GM21447 (cell line): ENCODE measurements at regions not wholly inside any gene's neighbourhood (a gene's known extent, or its start where the extent isn't known, plus 50 kb on each side); places are given as distances from the start of the nearest gene placed in this dataset.
"Not testable (repeated sequence)": the region's sequence is repeated elsewhere in the genome, so short reads cannot be mapped to it uniquely, and the experiment has no call there.

ENCODE experiments used
- ATAC-seq: cut with Tn5 transposase; IDR thresholded peaks from one replicate; pipeline ENCODE4 v1.9.1; 2021; ENCODE audit not compliant: unreplicated experiment

DNA sequence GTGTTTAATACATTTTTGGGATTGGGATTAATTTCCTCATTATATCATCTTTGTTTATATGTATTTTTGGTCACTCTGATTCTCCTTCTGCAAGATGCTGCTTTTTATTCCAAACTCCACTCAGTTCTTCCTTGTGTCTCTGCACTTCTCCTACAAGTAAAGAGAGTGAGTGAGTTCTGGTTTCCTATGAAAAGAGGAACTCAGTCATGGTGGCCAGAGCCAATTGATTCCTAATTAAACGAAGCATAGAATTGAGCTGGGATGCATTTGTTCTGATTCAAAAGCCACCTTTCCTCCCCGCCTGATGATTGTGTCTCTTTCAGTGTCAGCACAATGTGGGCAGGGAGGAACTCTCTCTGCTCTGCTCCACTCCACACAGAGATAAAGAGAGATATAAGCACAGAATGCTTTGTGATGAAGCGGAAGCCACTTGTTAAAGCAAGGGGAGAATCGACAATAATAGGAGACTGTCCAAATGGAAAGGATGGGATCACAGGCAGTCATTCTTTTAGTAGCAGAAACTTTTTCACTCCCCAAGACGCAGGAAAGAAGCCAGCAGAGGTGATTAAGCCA is 121.3 kb upstream of the GOT2 start:
- ATAC-seq = no peak

DNA sequence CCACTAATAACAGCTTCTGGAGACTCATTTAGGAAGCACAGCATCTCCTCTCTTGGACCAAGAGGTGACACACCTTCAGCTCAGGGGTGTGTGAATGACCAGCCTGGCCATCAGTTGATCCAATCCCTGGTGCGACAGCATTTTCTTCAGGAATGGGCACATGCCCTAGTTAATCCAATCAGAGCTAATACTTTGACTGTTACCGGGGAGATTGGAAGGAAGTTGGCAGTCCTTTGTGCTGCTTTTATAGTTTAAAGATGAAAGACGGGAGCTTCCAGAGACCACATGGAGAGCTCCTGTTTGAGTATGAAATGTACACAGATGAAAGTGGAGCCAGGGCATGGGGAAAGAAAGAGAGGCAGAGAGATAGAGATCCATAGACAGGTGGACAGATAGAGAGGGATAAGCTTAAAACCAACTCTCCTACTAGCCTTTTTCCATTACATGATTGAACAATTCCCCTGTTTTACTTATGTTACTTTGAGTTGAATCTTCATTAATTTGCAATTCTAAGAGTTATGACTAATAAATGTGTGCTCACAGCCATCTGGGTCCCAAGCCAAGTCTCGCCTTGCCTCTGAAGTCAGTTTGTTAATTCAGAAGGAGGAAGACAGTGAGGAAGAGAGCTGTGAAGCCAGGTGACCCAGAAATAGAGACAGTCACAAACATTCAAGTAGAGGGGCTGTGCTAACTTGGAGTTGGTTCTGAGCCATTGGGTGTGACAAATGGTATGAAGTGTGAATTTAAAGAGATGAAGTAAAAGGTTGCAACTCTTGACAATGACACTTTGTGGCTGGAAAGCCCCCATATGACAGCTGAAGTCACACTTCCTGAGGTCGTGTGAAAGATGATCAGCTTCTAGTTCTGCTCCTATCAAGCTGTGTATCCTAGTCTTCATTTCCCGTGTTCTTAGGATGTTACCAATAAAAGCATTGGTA is 120.0 kb upstream of the GOT2 start:
- peak; percentile 76 for ATAC-seq

DNA sequence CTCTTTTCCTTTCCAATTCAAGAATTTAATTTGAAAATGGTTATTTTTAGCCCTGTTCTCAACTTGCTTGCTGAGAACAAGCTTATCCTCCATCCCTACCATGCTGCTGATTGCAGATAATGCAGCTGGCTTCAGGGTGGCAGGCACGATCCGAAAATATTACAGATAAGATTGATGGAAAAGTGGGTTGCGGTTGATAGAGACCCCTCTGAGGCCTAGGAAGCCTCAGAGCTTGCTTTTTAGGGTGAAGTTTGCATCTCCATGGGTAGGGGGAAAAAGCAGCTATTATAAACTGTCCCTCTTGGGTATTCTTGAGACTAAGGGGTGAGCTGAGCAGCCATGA is 116.5 kb upstream of the GOT2 start:
- ATAC-seq = no peak

DNA sequence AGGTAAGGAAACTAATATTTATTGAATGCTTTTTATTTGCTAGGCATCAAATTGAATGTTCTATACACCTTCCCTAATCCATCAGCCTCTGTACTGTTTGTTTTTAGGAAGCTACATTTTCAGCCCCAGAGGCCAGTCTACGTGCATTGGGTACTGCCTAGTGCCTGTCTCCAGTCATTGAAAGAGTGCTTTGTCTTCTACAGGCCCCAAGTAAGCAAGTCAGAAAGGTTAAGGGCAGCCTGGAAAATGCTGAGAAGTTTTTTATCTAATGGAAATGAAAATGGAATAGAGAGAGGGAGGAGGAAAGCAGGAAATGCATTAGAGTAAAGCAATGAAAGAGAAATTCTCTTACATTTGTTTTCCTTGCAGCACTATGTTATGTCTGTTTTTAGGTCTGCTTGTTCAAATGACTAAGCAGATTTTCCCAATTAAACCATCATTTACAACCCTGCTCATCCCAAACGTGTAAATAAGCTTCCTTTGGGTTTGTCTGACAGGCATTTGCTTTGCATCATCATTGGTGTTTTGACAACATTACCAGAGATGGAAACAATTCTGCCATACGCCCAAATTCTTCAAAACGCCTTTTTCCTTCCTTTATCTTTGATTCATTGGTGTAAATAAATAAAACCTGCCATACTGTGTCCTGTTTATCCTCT is 116.0 kb upstream of the GOT2 start:
- no peak for ATAC-seq

DNA sequence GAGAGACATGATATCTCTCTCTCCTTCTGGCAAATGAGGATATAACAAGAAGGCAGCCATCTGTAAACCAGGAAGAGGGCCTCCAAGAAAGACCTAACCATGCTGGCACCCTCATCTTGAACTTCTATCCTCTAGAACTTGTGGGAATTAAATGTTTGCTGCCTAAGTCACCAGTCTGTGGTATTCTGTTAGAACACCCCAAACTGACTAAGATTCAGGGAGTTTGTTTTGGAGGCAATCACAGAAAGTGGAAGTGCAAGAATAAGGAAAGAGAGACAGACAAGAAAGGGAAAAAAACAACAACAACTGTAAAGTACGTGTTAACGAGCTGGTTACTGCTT is 114.5 kb upstream of the GOT2 start:
- no peak for ATAC-seq

- no peak for ATAC-seq
Measured at GRCh38 chr16:58847902-58848661, 114.0 kb upstream of the GOT2 start.

- not testable (repeated sequence) for ATAC-seq
Measured at GRCh38 chr16:58846226-58846625, 112.1 kb upstream of the GOT2 start.

DNA sequence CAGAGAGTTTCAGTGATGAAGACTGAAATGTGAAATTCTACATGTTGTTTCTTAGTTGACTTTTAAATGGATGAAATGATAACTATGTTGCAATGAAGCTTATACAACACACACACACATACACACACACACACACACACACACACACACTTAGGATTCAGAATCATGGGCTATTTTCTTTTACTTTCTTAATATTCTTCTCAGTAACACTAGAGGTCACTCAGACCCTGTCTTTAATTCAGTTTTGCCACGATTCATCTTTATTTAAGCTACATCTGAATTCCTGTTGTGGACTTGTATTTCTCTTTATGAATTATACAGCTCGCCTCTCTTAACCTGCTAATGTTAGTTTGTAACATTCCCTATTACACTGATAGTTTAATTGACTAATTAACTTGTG is 109.6 kb upstream of the GOT2 start:
- ATAC-seq = no peak

GRCh38 chr16:58842746-58843145 is 108.6 kb upstream of the GOT2 start:
- ATAC-seq = no peak

DNA sequence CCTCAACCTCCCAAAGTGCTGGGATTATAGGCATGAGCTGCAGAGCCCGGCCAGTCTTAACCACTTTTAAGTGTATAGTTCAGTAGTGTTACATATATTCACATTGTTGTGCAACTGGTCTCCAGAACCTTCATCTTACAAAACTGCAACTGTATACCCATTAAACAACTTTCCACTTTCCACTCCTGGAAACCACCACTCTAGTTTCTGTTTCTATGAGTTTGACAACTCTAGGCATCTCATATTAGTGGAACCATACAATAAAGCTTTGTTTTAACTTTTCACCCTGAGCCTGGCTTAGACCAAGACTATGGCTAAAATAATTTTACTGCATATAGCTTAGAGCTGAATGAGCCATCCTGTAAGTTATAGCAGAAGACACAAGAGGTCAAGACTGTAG is 108.0 kb upstream of the GOT2 start:
- ATAC-seq = no peak

DNA sequence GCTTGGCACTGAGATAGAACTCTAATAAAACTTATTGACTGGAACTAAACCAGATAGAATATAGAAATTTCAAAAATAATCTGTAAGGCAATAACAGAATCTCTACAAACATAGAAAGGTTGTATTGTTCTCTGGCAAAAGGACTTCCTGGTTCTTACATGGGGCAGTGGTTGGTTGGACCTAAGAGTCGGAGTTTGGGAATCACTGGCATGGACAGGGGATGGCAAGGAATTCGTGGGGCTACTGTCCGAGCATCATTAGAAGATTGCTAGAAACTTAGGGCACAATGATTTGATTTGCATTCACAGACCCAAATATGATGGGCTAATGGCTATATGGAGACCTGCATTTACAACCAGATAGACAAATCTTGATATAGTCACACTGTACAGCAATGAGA is 103.8 kb upstream of the GOT2 start:
- no peak for ATAC-seq

- ATAC-seq = no peak
Measured at GRCh38 chr16:58836427-58836826, 102.3 kb upstream of the GOT2 start.

DNA sequence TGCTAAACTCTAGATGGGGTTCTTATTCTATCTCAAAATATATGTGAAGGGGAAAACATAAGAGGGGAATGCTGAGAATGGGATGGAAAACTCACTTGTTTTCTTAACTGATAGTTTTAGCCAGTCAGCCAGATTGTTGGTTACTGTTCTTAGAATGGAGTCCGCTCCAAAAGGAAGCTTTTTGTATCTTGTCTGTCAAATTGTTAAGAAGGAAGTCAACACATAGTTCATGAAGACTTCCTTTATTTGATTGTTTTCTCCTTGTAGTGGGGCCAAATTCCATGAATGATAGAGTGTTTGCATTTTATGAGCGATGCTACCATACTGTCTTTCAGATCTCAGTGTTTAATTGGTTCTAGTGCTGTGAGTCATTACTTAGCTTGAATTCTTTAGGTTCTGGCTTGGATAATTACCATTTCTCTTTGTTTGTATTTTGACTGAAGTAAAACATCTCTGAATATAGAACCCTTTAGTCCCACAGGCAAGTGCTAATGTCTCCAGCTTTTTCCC is 98.3 kb upstream of the GOT2 start:
- no peak for ATAC-seq

DNA sequence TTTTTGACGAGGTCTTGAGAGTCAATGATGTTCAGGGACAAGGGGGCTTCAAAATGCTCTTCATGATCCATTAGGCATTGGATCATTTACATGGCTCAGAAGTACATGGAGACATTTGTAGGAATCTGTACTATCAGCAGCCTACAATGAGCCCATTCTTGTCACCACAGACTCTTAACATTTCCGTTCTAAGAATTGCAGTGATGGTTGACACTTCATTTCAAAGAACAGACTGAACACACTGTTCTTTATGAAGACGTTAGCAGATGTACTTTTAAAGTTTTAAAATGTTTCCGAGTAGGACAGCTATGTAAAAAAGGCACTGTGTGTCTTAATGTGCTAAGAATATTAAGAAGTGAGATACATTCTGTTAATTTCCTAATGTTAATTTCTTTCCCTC is 97.3 kb upstream of the GOT2 start:
- ATAC-seq = no peak

DNA sequence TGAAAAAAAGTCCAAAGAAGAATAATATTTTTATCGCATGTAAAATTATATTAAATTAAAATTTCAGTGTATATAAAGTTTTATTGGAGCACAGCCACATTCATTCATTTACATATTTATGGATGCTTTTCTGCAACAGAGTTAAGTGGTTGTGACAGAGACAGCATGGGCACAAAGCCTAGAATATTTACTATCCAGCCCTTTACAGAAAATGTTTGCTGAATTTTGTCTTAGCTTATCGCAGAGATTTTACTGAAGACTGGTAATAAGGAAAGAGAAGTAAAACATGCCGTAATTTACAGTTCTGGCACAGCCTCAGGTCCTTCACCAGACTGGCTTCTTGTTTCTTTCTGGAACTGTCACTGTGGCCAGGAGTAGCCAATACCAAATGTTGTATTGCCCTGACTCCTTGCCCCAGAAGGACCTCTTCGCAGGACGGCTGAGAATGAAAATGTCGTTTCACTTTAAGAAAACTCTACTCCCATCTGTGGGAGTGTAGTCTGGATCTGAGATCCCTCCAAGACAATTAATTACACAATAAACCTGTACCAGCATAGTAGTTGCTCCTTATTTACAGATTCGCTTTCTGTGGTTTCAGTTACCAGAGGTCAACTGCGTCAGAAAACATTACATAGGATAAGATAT is 94.9 kb upstream of the GOT2 start:
- no peak for ATAC-seq

GRCh38 chr16:58824201-58824600 is 90.1 kb upstream of the GOT2 start:
- no peak for ATAC-seq

DNA sequence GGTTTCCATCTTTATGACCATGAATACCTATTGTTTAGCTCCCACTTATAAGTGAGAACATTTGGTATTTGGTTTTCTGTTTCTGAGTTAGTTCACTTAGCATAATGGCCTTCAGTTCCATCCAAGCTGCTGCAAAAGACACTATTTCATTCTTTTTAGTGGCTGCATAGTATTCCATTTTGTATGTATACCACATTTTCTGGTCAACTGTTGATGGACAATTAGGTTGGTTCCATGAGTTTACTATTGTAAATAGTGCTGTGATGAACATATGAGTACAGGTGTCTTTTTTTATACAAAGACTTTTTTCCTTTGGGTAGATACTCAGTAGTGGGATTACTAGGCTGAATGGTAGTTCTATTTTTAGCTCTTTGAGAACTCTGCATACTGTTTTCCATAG is 87.8 kb upstream of the GOT2 start:
- no peak for ATAC-seq

DNA sequence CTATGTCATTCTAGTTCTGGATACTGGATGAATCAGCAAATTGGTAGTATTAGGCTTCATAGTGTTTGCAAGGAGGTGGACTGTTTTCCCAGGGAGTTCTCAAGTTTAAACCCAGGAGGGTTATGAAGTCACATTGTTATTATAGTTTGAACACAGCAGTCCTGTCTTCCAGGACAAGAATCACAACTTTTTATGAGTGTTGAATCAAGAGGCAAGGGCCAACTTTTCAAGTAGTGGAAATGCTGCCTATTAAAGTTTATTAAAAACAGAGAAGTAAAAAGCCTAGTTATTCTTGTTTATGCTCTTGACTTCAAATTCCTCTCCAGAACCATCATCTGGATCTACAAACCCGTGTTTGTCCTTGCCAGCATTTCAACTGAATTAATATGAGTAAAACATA is 86.3 kb upstream of the GOT2 start:
- ATAC-seq = no peak

DNA sequence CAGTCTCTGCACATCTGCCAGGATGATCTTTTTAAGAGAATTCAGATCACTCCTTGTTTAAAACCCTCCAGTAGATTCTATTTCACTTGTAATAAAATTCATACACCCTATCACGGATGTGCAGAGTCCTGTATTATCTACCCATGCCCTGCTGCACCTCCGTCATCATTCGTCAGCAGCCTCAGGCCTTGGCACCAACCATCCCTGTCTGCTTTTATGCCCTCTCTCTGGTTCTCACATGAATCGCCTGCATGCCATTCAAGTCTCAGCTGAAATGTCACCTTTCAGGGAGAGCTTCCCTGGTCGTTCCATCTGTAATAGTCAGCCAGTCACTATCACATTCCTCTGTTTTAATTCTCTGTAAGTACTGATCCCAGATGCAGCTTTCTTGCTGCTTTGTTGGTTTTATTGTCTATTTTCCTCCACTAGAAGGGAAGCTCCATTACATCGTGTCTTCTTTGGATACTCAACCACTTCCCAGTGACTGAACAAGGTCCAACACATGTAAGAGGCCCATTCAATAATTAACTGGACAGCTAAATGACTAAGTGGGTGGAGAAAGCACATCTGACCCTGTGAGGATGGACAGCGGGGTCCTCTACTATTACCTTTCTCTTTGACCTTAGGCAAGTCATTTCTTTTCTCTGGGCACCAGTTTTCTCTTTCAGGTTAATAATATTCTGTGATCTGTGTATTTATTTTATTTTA is 81.2 kb upstream of the GOT2 start:
- ATAC-seq = no peak

- ATAC-seq = peak; percentile 76
Measured at GRCh38 chr16:58814348-58814801, 80.3 kb upstream of the GOT2 start.
